SK-N-SH (cell line): ENCODE measurements at regions not wholly inside any gene's neighbourhood (a gene's known extent, or its start where the extent isn't known, plus 50 kb on each side); places are given as distances from the start of the nearest gene placed in this dataset.

Source experiments
- CTCF ChIA-PET: fragments of 300-600, 350-600 bp; formaldehyde crosslinking; extraction: SDS; loops from one replicate; lab custom pipeline; 2021; lab: Yijun Ruan, JAX
- POLR2A ChIA-PET: fragments of 350-600 bp; sonication (Branson Sonifier 250); formaldehyde crosslinking; extraction: SDS; loops from one replicate; lab custom pipeline; 2020; ENCODE audit warnings: antibody characterized with exemption, inconsistent platforms; lab: Yijun Ruan, JAX
- DNase-seq: peaks from one replicate; pipeline ENCODE4 v3.0.0; 2012
- H2AFZ ChIP-seq: fragments of 200-600 bp; sonication (generic); 2 replicates; pipeline ENCODE4 v1.8.1; 2016; ENCODE audit warnings: antibody characterized with exemption, mild to moderate bottlenecking, low read depth
- H3F3A ChIP-seq: fragments of 200-600 bp; sonication (generic); replicated peaks from 2 replicates; pipeline ENCODE3; 2016; ENCODE audit warnings: antibody characterized with exemption, mild to moderate bottlenecking; ENCODE audit not compliant: insufficient read depth
- H3K27ac ChIP-seq, 2 experiments: fragments of 200-500 bp in 1 of 2; fragments of 200-600 bp in 1 of 2; sonication (Bioruptor generic) in 1 of 2; sonication (generic), shearing (Covaris generic) in 1 of 2; 2 replicates each; pipeline versions ENCODE4 v1.5.1 to v1.6.1; 2014 to 2016; ENCODE audit warnings: low read depth in 2 of 2, inconsistent platforms in 1 of 2, low read length in 1 of 2, mild to moderate bottlenecking in 1 of 2, mixed read lengths in 1 of 2
- H3K27me3 ChIP-seq: fragments of 200-600 bp; sonication (generic), shearing (Covaris generic); 2 replicates; pipeline ENCODE4 v1.6.1; 2016; ENCODE audit warnings: mixed run types; ENCODE audit not compliant: insufficient read depth
- H3K36me3 ChIP-seq, 2 experiments: fragments of 200-500 bp in 1 of 2; fragments of 200-600 bp in 1 of 2; sonication (Bioruptor generic) in 1 of 2; sonication (generic) in 1 of 2; replicated peaks in 1 of 2; 2 replicates each; pipeline versions ENCODE3 to v1.5.1; 2014 to 2016; ENCODE audit warnings: low read length in 1 of 2, mild to moderate bottlenecking in 1 of 2; ENCODE audit not compliant: insufficient read depth in 2 of 2, control insufficient read depth in 1 of 2
- H3K4me1 ChIP-seq, 2 experiments: fragments of 200-500 bp in 1 of 2; fragments of 200-600 bp in 1 of 2; sonication (Bioruptor generic) in 1 of 2; sonication (generic), shearing (Covaris generic) in 1 of 2; 2 replicates each; pipeline versions ENCODE4 v1.5.1 to v1.6.1; 2014 to 2016; ENCODE audit warnings: low read depth in 1 of 2, low read length in 1 of 2, mixed run types in 1 of 2; ENCODE audit not compliant: insufficient read depth in 2 of 2, control insufficient read depth in 1 of 2
- H3K4me2 ChIP-seq: fragments of 200-600 bp; sonication (generic), shearing (Covaris generic); 2 replicates; pipeline ENCODE4 v1.6.1; 2017; ENCODE audit warnings: mixed run types
- H3K4me3 ChIP-seq, 2 experiments: fragments of 200-500 bp in 1 of 2; fragments of 200-600 bp in 1 of 2; sonication (Bioruptor generic) in 1 of 2; sonication (generic), shearing (Covaris generic) in 1 of 2; 2 replicates each; pipeline versions ENCODE4 v1.5.1 to v1.8.1; 2014 to 2016; ENCODE audit warnings: low read depth in 2 of 2, inconsistent platforms in 1 of 2, low read length in 1 of 2, mild to moderate bottlenecking in 1 of 2, mixed read lengths in 1 of 2, moderate library complexity in 1 of 2
- H3K79me2 ChIP-seq: fragments of 200-600 bp; sonication (generic); 2 replicates; pipeline ENCODE4 v1.8.1; 2017; ENCODE audit warnings: mild to moderate bottlenecking; ENCODE audit not compliant: insufficient read depth
- H3K9ac ChIP-seq: fragments of 200-600 bp; sonication (generic); 2 replicates; pipeline ENCODE4 v1.6.1; 2017; ENCODE audit warnings: mixed run types
- H3K9me2 ChIP-seq: fragments of 200-600 bp; sonication (generic); 2 replicates; pipeline ENCODE4 v1.6.1; 2017; ENCODE audit warnings: mixed run types
- H3K9me3 ChIP-seq: fragments of 200-600 bp; sonication (generic); 2 replicates; pipeline ENCODE4 v1.6.1; 2017; ENCODE audit warnings: mixed run types, mild to moderate bottlenecking, moderate library complexity
- H4K20me1 ChIP-seq: fragments of 200-600 bp; sonication (generic); 2 replicates; pipeline ENCODE4 v1.6.1; 2017; ENCODE audit warnings: mild to moderate bottlenecking, mixed run types; ENCODE audit not compliant: insufficient read depth
- ELF1 ChIP-seq: IDR thresholded peaks from 2 replicates; pipeline ENCODE4 v1.4.0; 2012
- EP300 ChIP-seq, 2 experiments: IDR thresholded peaks; 2 replicates each; pipeline versions ENCODE4 v1.4.0 to v1.6.1; 2012; ENCODE audit warnings: borderline replicate concordance in 1 of 2, low read depth in 1 of 2, low read length in 1 of 2
- EZH2phosphoT487 ChIP-seq: fragments of 200-600 bp; sonication (generic); IDR thresholded peaks from 2 replicates; pipeline ENCODE4 v1.6.1; 2017; ENCODE audit warnings: low read depth, mixed run types, mild to moderate bottlenecking, antibody characterized with exemption, moderate library complexity, borderline replicate concordance
- FOSL2 ChIP-seq: IDR thresholded peaks from 2 replicates; pipeline ENCODE4 v1.4.0; 2012; ENCODE audit warnings: low read depth, mild to moderate bottlenecking, moderate library complexity, borderline replicate concordance
- FOXJ3 ChIP-seq: sonication (generic); formaldehyde crosslinking; IDR thresholded peaks from 2 replicates; pipeline ENCODE4 v1.5.1; 2020; ENCODE audit warnings: mild to moderate bottlenecking, missing genetic modification reagents
- GABPA ChIP-seq: IDR thresholded peaks from 2 replicates; pipeline ENCODE4 v1.4.0; 2012; ENCODE audit warnings: low read depth, mild to moderate bottlenecking
- JUND ChIP-seq: IDR thresholded peaks from 2 replicates; pipeline ENCODE4 v1.4.0; 2012
- MAX ChIP-seq: IDR thresholded peaks from 2 replicates; pipeline ENCODE4 v1.4.0; 2012; ENCODE audit warnings: low read depth
- MXI1 ChIP-seq: IDR thresholded peaks from 2 replicates; pipeline ENCODE4 v1.6.1; 2012; ENCODE audit warnings: mild to moderate bottlenecking, low read depth, low read length, improper control_type of control experiment
- NFIC ChIP-seq: IDR thresholded peaks from 2 replicates; pipeline ENCODE4 v1.4.0; 2012; ENCODE audit warnings: borderline replicate concordance
- NRF1 ChIP-seq: IDR thresholded peaks from 2 replicates; pipeline ENCODE4 v1.6.1; 2012; ENCODE audit warnings: low read depth, mild to moderate bottlenecking, low read length
- POLR2AphosphoS5 ChIP-seq: IDR thresholded peaks from 2 replicates; pipeline ENCODE4 v1.6.1; 2012; ENCODE audit warnings: low read depth, low read length
- RAD21 ChIP-seq: IDR thresholded peaks from 2 replicates; pipeline ENCODE4 v1.6.1; 2012; ENCODE audit warnings: mild to moderate bottlenecking, low read length
- RCOR1 ChIP-seq: fragments of 150-350 bp; IDR thresholded peaks from 2 replicates; pipeline ENCODE4 v1.6.1; 2017; ENCODE audit warnings: antibody characterized with exemption, low read length
- REST ChIP-seq: IDR thresholded peaks from 2 replicates; pipeline ENCODE4 v1.6.1; 2012; ENCODE audit warnings: mild to moderate bottlenecking, low read depth, low read length, moderate library complexity
- RXRA ChIP-seq: IDR thresholded peaks from 2 replicates; pipeline ENCODE4 v1.4.0; 2012; ENCODE audit warnings: low read depth, mild to moderate bottlenecking, borderline replicate concordance
- SMC3 ChIP-seq: IDR thresholded peaks from 2 replicates; pipeline ENCODE4 v1.6.1; 2012; ENCODE audit warnings: low read depth, low read length, improper control_type of control experiment
- TCF12 ChIP-seq: IDR thresholded peaks from 2 replicates; pipeline ENCODE4 v1.4.0; 2012
- TEAD4 ChIP-seq: IDR thresholded peaks from 2 replicates; pipeline ENCODE4 v1.4.0; 2012; ENCODE audit warnings: mild to moderate bottlenecking, borderline replicate concordance; ENCODE audit not compliant: insufficient read depth
- YY1 ChIP-seq: IDR thresholded peaks from 2 replicates; pipeline ENCODE4 v1.4.0; 2012; ENCODE audit warnings: low read depth, mild to moderate bottlenecking
- WGBS: methylation state at CpG from one replicate; pipeline ENCODE4 v1.1.6; 2017; ENCODE audit warnings: low lambda C conversion rate; 5-methylcytosine and 5-hydroxymethylcytosine counted together
- TF ChIP-seq, protein P1 (sequence below): IDR thresholded peaks from 2 replicates; pipeline ENCODE4; 2012

GRCh38 chr10:27410153-27410552, 94.0 kb upstream of the RAB18 start:
- no peaks in the 10 kb centered on the region for H4K20me1 ChIP-seq
- H3K27ac ChIP-seq: no peak overlapping the region
- no peaks in the 10 kb centered on the region for H3K36me3 ChIP-seq
- H3K4me1 ChIP-seq: no peaks in the 10 kb centered on the region
- peaks cover 22% of the 10 kb centered on the region; the same call in 1 of the 2 replicates for H3K27me3 ChIP-seq
- DNase-seq: no peak
- no peak overlapping the region for H2AFZ ChIP-seq
- no peaks in the 10 kb centered on the region for H3K79me2 ChIP-seq
- no peak overlapping the region for H3K4me3 ChIP-seq
- H3K9me3 ChIP-seq: no peaks in the 10 kb centered on the region
- no peaks in the 10 kb centered on the region for H3F3A ChIP-seq
- no peak overlapping the region for H3K9ac ChIP-seq
- no peak for TF ChIP-seq MXI1
- no peak for TF ChIP-seq ELF1
- no peak for TF ChIP-seq JUND
- no peak for TF ChIP-seq NFIC
- TF ChIP-seq RXRA: no peak
- no peak for TF ChIP-seq TCF12
- TF ChIP-seq, protein P1, sequence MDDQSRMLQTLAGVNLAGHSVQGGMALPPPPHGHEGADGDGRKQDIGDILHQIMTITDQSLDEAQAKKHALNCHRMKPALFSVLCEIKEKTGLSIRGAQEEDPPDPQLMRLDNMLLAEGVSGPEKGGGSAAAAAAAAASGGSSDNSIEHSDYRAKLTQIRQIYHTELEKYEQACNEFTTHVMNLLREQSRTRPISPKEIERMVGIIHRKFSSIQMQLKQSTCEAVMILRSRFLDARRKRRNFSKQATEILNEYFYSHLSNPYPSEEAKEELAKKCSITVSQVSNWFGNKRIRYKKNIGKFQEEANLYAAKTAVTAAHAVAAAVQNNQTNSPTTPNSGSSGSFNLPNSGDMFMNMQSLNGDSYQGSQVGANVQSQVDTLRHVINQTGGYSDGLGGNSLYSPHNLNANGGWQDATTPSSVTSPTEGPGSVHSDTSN: no peak
- TF ChIP-seq EP300 (IDR thresholded peaks at IDR 0.05; ENCODE audit: borderline replicate concordance in 1 of 2, low read depth in 1 of 2, low read length in 1 of 2): no peak
- TF ChIP-seq, all 33 proteins: peak for 0
- ChIA-PET POLR2A (no interaction called here), CTCF (interaction anchor here (1.2 kb wide), 1 partner anchor 24 kb away, joined by 3 read pairs; no protein-coding TSS in a partner anchor)
- no peaks in the 10 kb centered on the region for H3K9me2 ChIP-seq
- H3K4me2 ChIP-seq: no peak overlapping the region
- 25% methylated on average over 3 of the region's 3 CpGs for WGBS

DNA sequence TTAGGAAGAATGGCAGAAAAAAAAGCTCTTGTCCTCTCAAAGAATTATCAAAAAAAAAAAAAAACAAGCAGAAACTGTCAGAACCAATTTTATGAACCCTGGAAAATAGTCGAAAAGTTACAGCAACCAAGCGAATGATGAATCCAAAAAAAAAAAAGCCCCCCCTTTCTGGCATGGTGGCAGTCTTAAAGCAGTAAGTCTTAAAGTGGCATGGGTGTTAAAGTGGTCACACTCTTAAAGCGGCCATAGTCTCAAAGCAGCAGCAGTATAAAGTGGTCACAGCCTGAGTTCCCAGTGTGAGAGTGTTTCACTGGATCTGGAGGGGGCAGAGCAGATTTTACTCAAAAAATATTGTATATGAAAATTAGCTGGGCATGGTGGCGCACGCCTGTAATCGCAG, 96.8 kb upstream of the RAB18 start:
- no peaks in the 10 kb centered on the region for H4K20me1 ChIP-seq
- no peaks in the 10 kb centered on the region for H3K9me3 ChIP-seq
- H3K9me2 ChIP-seq: no peaks in the 10 kb centered on the region
- DNase-seq: no peak
- peaks cover 10% of the 10 kb centered on the region; the same call in 1 of the 2 replicates for H3K27me3 ChIP-seq
- H3K4me3 ChIP-seq: no peak overlapping the region
- no peaks in the 10 kb centered on the region for H3K79me2 ChIP-seq
- no peak overlapping the region for H3K4me2 ChIP-seq
- no peaks in the 10 kb centered on the region for H3F3A ChIP-seq
- POLR2A ChIA-PET: interaction anchor here (0.6 kb wide), 1 partner anchor 308 kb away, joined by 4 read pairs; no protein-coding TSS in a partner anchor
- no peak overlapping the region for H2AFZ ChIP-seq
- H3K36me3 ChIP-seq: no peaks in the 10 kb centered on the region
- 31% methylated on average over 6 of the region's 6 CpGs for WGBS
- CTCF ChIA-PET: no interaction called here
- H3K27ac ChIP-seq: no peak overlapping the region
- no peak for TF ChIP-seq GABPA
- TF ChIP-seq YY1: no peak
- no peak for TF ChIP-seq NFIC
- no peak for TF ChIP-seq TEAD4
- TF ChIP-seq MAX: no peak
- no peak for TF ChIP-seq POLR2AphosphoS5
- TF ChIP-seq RAD21: no peak
- no peak for TF ChIP-seq EP300 (IDR thresholded peaks at IDR 0.05; ENCODE audit: borderline replicate concordance in 1 of 2, low read depth in 1 of 2, low read length in 1 of 2)
- no peak for TF ChIP-seq REST
- TF ChIP-seq EZH2phosphoT487: no peak
- no peak for TF ChIP-seq NRF1
- no peak for TF ChIP-seq RCOR1
- no peak for TF ChIP-seq SMC3
- TF ChIP-seq, protein P1: no peak
- TF ChIP-seq FOXJ3 (CRISPR knock-in tag): no peak
- no peak for TF ChIP-seq ELF1
- no peak for TF ChIP-seq FOSL2
- no peak overlapping the region for H3K9ac ChIP-seq
- H3K4me1 ChIP-seq: no peaks in the 10 kb centered on the region
